Left renal cortex interstitium (tissue), 4 donors: ENCODE measurements at regions not wholly inside any gene's neighbourhood (a gene's known extent, or its start where the extent isn't known, plus 50 kb on each side); places are given as distances from the start of the nearest gene placed in this dataset.

ENCODE experiments used
- DNase-seq, 4 donors: peaks; one replicate each; pipeline ENCODE4 v3.0.0-alpha.2; 2013; ENCODE audit warnings: low read depth in 4 of 4, low spot score in 2 of 4, missing footprints in 1 of 4

DNA sequence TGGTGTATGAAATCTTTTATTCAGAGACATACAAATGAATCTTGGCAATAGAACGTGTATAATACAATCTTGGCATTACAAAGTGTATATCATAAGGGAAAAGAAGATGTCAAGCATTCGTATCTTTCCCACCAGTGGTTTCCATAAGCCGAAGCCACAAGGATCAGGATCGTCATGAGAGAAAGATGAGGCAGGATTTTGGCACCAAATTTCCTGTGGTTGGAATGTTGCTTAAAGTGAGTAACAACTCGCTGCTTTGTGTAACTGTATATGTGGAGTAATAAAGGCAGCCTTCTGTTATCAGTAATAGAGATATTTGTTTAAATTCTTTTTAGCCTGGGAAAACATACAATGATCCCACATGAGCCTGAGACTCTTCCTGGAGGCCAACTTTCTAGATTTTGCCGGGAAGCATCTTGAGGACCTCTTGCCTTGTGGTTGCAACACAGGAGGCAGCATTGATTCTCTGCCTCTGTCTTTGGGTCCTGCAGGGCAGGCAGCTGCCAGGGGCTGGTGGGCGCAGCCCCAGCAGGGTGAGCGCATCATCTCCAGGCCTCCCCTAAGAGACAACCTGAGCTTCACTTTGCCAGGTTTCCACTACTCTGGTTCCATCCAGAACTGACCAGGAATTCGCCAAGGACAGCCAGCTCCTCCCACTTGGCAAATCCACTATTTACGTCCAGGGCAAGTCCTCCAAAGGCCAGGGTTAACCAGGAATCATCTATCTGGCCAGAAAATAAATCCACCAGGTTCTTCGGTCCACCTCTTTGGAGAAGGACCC lies 230.9 kb upstream of the SULF2 start:
- DNase-seq: no peak

DNA sequence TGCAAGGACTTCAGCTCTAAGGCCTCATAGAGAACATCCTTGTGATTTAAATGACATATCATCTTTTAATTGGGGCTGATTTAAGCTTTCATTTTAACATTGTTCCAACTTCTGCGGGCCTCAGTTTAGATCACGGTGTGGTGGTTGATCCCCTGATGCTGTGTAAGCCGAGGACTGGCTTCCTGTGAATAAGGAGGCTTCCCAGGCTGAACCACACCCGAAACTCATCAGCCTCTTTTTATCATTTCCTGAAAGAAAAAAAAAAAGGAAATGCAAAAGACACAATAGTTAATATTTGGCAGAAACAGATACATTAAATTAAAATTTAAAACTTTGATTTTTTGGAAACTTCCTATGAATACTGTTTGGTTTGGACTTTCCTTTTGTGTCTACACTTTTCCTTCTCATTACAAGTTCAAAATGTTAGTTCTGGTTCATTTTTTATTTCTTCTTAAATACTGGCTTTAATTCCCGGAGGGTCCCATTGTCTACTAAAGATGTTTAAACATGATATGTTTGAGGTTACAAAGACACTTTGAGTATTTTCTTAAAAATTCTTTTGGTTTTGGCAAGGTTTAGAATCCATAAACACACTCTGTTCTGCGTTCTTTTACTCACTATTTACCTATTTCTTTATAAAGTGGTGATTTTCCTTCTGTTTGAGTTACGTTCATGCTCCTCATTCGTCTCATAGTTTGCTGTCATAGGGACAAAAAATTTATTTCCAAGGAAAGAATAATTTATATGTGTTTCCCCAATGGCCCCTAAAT lies 230.0 kb upstream of the SULF2 start:
- DNase-seq: no peak

DNA sequence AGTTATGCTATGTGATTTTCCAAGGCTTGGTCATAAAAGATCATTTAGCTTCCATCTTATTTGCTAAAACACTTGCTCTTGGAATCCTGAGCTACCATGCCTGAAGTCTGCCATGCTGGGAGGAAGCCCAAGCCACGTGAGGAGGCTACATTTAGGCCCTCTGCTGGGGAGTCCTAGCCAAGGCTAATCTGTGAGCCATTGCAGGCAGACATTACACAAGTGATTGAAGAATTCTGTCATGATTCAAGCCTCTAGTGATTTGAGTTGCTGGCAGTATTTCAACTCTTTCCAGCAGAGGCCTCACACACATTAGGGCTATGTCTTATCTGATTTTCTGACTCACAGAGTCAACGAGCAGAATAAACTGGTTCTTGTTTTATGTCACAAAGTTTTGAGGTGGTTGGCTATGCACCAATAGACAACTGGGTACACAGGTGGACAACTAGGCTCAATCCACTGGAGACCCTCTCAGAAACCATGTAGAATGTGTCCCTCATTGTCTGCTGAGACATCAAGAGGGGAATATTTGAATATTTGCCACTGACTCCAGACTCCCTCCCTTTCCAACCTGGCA lies 227.2 kb upstream of the SULF2 start:
- DNase-seq: no peak

DNA sequence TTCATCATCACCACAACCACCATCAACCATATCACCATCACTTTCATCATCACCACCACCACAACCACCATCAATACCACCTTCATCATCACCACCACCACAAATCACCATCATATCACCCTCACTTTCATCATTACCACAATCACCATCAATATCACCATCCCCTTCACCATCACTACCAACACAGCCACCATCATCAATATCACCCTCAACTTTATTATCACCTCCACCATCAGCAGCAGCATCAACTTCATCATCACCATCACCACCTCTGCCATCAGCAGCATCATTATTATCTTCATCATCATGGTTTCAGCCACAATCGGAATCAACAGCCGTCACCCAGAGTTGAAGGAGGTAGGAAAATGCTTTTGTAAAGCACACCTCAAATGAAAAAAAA lies 225.7 kb upstream of the SULF2 start:
- no peak for DNase-seq

DNA sequence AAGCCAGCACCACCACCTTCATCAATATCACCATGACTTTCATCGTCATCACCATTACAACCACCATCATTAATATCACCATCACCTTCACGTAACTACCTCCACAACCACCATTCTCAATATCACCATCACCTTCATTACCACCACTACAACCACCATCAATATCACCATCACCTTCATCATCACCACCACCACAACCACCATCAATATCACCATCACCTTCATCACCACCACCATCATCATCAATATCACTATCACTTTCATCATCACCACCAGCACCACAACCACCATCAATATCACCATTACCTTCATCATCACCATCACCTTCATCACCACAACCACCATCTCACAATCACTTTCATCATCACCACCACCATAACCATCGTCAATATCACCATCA lies 225.3 kb upstream of the SULF2 start:
- no peak for DNase-seq

DNA sequence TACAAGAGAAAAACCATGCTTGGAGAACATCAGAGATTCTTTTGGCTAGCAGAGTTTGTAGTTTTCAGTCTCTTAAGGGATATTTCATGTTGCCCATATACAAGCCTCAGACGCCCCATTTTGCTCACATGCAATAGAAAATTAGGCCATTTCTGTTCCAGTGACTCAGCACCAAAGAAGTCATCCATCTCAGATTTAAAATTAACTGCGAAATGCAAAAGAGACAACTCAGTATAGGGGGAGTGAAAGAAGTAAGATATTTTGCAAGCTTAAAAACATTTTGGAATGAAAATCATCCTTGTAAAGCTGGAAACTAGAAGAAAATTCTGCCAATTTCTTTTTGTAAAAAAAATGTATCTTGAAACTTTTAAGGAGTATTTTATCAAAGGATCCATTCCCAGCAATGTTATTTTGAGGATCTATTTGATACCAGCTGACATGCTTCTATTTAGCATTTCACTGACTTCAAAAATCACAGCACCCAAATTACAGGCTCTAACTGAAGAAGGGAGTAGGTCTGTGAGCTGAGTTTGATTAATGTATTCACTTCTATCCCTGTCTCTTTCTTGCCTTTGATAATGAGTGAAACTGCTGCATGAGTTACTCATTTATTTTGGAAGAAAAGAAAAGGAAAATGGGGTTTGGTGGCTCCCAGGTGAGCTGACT lies 223.7 kb upstream of the SULF2 start:
- no peak for DNase-seq

DNA sequence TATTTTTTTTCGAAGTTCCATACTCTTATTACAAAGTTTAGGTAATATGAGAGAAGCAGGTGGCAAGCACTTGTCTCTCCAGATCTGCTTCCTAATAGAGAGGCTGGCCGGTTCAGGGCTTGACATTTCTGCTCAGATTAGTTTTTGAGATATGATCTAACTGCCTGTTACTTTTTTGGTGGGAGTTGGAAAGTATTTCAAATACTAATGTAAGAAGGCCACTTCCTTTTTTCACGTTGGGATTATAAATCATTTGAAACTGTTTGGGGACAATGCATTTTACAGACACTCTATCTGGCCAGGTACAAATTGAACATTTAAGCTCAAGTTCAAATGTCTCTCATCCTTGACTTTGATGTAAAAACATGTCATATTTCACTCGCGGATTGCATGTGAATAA lies 222.1 kb upstream of the SULF2 start:
- no peak for DNase-seq

DNA sequence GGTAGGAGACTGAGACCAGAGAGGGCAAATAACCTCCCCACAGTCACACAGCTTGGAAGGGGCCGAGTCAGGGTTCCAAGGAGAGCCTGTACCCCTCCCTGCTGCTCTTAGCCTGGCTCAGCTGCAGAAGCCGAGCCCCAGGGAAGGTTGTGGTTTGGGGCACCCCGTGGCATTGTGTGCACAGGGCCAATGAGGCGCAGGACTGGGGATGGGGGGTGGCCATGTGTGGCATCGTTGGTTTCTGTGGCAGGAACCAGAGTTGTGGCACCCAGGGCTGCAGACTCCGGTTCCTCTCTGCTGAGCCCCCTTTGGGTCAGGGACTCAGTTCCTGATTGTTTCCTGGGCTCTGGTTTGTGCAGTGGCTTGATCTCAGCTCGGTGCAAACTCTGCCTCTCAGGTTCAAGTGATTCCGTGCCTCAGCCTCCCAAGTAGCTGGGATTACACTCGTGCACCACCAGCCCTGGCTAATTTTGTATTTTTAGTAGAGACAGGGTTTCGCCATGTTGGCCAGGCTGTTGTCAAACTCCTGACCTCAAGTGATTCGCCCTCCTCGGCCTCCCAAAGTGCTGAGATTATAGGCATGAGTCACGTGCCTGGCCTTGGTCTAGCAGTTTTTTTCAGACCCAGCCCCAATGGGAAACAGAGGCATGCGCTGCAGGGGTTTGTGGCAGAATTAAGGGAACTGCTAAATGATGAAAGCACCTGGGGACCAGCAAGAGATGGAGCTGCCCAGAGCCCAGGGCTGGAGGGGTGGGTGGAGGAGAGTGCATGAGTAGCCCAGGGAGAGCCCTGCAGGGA lies 221.0 kb upstream of the SULF2 start:
- DNase-seq: no peak

DNA sequence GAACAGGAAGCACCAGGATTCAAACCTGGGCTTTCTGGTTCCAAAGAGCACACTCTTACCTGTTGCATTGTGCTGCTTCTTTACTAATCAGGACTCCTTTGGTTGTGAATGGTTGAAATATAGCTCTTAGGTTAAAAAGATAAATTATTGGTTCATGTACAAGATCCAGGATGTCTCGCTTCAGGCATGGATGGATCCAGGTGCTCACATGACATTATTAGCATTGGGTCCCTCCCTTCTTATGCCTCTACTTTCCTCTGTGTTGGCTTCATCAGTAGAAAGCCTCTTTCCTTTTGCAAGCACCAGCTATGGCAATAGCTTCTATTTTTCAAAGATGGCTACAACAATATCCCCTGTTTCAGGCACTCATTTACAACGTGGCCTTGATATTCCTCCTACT lies 217.7 kb upstream of the SULF2 start:
- DNase-seq: no peak

DNA sequence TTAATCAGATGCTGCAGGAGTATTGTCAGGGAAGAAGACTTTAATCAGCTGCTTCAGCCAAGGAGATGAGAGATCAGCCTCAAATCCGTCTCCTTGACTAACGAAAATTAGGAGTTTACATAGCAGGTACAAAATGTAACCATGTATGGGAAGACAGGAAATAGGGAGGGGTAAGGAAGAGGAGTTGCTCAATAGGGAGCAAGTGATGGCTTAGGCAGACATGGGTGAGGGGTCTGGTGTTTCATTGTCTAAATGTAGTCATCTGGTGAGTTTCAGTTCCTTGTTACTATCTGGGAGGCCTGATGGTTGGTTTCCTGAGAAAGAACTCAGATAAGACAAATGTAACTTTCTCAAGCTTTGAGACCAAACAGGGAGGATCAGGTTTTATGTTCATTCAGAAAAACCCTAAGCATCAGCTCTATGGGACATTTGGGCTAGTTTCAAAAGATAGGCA lies 217.3 kb upstream of the SULF2 start:
- no peak for DNase-seq

DNA sequence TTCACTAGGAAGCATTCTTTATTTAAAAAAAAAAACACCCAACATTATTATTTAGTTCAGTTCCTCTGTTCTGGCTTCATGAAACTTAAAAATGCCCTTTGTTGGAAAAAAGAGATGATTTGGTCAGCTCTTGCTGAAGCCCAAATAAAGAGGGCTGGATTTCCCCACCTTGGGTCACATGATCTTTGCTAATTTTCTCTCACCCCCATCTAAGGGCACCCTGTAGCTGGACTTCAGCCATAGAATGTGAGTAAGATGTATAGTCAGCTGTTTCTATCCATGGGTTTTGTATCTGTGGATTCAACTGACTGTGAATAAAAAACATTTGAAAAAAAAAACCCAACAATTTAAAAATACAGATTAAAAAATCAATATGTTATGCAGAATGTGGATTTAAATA lies 213.9 kb upstream of the SULF2 start:
- DNase-seq: no peak

DNA sequence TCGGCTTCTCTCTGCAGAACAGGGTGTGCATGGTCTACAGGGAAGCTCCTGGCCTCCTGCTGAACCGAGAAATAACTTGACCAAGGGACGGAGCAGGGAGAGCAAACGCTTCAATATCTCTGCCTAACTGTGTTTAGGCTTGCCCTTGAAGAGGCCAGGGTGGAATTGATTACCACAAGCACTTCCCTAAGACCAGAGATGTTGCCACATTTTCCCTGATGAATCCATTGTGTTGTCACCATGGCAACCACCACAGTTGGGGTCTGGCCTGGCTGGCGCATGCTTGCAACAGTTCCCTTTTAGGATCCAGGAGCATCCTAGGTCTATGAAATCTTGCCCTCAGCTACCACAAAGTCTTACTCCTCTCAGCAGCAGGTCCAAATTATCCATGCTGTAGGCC lies 213.5 kb upstream of the SULF2 start:
- no peak for DNase-seq

DNA sequence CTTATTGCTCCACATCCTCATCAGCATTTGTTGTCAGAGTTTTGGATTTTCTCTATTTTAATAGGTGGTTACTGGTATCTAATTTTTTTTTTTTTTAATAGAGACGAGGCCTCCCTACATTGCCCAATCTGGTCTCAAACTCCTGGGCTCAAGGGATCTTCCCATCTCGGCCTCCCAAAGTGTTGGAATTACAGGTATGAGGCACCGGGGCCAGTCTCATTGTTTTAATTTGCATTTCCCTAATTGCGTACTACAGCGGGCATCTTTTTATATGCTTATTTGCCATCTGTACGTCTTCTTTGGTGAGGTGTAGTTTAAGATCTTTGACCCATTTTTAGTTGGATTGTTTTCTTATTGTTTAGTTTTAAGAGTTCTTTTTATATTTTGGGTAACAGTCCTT lies 210.4 kb upstream of the SULF2 start:
- DNase-seq: no peak

DNA sequence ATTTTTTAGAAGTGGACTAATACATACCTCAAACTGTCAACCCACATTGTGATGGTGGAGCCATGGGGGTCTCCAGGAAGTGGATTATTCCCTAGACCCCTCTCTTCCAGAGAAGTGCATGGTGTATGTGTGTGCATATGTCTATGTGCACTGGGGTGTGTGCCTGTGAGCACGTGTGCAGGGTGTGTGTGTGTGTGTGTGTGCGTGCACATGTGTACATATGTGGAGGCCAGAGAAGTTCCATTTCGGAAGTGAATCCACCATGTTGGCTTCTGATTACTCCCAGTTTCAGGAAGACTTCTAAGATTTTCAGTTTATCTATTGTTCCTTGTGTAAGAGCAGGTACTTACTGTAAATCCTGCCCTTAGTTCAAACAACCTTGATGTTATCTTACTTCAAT lies 208.5 kb upstream of the SULF2 start:
- DNase-seq: no peak

DNA sequence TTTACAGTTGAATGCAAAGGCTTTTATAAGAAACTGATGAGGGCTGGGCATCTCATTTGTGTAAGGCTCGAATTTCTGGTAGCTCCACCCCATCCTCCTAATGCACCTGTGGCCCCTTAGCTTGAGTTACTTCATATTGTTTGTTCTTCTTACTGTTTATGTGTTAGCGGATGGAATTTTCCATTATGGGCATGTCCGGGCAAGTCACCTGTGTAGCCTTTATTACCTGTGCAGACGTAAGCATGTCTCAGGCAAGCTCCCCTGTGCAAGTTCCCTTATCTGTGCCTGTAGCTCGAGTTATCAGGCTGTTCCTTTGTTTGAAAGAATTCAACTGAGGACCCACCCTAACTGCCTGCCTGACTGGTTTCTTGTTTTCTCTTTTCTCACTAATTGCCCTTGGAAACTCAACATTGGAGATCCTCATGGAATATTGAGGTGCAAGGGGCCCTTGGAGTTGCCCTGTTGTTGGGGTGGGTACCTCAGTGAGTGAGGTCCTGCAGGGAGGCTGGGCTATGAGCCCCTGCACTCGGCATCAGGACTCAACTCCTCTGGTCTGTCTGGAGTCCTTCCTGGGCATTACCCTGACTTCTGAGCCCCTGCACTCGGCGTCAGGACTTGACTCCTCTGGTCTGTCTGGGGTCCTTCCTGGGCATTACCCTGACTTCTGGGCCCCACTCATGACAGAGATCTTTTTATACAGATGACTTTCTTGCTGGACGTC lies 207.9 kb upstream of the SULF2 start:
- no peak for DNase-seq

DNA sequence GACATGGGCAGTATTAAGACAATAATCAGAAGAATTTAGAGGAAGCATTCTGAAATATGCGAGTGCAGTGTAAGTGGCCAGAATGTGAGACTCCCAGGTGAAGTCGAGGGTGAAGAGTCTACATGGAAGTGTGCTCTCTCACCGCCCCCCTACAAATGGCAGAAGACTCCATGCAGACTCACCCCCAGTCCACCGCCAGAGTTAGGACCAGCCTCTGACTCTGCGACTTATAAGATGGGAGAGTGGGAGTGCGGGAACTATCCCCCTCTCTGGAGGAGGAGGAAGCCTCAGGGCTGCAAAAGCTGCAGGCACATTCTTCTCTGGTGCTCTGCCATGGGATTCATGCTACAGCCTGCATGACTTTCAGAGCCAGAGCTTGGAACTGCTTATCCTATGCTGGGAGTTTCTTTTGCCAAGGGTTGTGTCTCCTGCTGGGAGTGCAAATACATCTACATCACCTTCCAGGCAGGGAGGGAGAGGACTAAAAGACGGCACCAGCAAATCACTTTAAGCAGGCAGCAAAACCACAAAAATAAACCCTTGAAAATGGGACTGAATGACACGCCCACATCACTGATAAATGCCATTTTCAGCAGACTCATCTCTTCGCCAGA lies 206.7 kb upstream of the SULF2 start:
- no peak for DNase-seq

DNA sequence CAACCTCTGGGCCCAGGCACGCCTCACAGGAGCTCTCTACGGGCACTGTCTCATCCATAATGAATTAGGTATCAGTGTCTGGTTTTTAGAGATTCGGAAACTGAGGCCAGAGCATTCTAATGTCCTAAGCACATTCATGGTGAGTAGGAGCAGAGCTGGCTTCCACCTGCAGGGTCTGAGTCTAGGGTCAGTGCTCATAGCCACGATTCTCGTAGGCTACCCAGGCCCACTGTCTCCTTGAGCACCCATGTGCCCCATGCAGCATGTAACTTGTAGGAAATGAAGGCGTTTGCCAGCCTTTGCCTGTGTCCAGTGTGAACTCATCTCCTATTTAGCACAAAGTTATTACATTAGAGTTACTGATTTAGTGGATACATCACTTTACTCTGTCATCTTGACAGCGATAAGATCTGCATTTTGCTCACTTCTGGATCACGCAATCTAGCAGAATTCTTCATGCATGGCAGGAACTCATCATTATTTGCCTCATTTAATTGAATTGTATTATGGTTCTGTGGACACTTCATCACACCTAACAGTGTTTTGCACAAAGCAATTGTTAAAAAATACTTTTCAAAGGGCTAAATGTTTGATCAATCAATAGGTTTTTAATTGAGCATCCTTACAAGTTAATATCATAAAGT lies 205.3 kb upstream of the SULF2 start:
- DNase-seq: no peak

DNA sequence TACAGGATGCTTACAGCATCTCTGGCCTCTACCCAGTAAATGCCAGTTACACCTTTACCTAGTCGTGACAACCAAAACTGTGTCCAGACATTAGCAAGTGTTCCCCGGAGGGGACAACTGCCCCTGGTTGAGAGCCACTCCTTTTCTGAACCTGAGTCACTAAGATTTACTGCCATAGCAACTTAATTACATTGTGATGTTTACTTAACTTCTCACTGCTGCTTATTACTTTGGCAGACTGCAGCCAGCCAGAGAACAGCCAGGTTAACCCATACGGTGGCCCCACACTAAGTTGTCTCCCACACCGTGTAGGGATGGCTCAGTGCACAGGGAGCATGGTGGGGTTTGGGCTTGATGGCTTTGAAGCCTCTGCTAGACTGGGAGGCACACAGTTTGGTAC lies 204.7 kb upstream of the SULF2 start:
- DNase-seq: peak in 3 of 4 donors; percentile 41 to 55 (median 45)

DNA sequence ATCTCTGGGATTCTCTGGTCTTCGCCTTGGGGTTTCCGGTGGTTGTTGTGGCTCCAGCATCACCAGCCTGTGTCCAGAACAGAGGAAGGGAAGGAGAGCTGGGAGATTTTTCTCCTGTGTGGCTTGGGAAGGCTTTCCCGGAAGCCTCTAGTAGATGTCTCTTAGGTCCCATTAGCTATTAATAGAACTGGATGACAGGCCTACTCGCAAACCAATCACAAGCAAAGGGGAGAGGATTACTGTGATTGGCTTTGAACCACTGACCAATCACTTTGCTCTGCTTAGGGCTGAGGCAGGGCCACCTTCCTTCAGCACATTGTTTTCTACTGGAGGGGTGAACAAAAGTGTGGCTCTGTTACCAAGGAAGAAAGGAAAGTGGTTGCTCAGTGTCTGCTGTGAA lies 203.4 kb upstream of the SULF2 start:
- no peak for DNase-seq
